ENCODE measurements at regions not wholly inside any gene's neighbourhood (a gene's known extent, or its start where the extent isn't known, plus 50 kb on each side); places are given as distances from the start of the nearest gene placed in this dataset.

DNA sequence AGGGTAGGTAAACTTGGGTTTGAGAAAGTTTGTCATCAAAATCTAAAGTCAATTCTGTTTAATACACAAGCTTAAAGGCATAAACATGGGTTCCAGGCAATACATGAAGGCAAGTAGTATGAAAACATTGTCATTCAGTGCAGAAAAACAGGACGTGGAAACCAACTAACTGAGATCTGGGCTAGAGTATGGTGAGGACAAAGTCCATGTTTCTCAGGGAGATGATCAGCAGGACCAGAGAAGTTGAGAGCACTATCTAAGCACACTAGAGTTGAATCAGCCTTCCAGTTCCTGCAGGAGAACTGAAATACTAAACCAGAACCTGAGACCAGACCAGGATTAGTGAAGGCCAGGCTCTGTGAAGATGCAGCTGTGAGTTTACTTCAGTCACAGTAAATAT, 302.8 kb upstream of the CRIM1 start:
- TF ChIP-seq, protein P1, sequence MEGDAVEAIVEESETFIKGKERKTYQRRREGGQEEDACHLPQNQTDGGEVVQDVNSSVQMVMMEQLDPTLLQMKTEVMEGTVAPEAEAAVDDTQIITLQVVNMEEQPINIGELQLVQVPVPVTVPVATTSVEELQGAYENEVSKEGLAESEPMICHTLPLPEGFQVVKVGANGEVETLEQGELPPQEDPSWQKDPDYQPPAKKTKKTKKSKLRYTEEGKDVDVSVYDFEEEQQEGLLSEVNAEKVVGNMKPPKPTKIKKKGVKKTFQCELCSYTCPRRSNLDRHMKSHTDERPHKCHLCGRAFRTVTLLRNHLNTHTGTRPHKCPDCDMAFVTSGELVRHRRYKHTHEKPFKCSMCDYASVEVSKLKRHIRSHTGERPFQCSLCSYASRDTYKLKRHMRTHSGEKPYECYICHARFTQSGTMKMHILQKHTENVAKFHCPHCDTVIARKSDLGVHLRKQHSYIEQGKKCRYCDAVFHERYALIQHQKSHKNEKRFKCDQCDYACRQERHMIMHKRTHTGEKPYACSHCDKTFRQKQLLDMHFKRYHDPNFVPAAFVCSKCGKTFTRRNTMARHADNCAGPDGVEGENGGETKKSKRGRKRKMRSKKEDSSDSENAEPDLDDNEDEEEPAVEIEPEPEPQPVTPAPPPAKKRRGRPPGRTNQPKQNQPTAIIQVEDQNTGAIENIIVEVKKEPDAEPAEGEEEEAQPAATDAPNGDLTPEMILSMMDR (IDR thresholded peaks at IDR 0.05; ENCODE audit: insufficient read depth, low read length): no peak
- TF ChIP-seq POLR2AphosphoS5 (IDR thresholded peaks at IDR 0.05; ENCODE audit: low read depth): no peak
- TF ChIP-seq, protein P2, sequence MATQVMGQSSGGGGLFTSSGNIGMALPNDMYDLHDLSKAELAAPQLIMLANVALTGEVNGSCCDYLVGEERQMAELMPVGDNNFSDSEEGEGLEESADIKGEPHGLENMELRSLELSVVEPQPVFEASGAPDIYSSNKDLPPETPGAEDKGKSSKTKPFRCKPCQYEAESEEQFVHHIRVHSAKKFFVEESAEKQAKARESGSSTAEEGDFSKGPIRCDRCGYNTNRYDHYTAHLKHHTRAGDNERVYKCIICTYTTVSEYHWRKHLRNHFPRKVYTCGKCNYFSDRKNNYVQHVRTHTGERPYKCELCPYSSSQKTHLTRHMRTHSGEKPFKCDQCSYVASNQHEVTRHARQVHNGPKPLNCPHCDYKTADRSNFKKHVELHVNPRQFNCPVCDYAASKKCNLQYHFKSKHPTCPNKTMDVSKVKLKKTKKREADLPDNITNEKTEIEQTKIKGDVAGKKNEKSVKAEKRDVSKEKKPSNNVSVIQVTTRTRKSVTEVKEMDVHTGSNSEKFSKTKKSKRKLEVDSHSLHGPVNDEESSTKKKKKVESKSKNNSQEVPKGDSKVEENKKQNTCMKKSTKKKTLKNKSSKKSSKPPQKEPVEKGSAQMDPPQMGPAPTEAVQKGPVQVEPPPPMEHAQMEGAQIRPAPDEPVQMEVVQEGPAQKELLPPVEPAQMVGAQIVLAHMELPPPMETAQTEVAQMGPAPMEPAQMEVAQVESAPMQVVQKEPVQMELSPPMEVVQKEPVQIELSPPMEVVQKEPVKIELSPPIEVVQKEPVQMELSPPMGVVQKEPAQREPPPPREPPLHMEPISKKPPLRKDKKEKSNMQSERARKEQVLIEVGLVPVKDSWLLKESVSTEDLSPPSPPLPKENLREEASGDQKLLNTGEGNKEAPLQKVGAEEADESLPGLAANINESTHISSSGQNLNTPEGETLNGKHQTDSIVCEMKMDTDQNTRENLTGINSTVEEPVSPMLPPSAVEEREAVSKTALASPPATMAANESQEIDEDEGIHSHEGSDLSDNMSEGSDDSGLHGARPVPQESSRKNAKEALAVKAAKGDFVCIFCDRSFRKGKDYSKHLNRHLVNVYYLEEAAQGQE (IDR thresholded peaks at IDR 0.05; ENCODE audit: insufficient replicate concordance, low read depth): no peak
- no peak for TF ChIP-seq GABPA (IDR thresholded peaks at IDR 0.05; ENCODE audit: low read depth)
- no peak for TF ChIP-seq SPI1 (IDR thresholded peaks at IDR 0.05; ENCODE audit: borderline replicate concordance, low read depth)

Data from HL-60 (cell line).